GM19452 (cell line): ENCODE measurements at regions not wholly inside any gene's neighbourhood (a gene's known extent, or its start where the extent isn't known, plus 50 kb on each side); places are given as distances from the start of the nearest gene placed in this dataset.

ENCODE experiments used
- ATAC-seq: cut with Tn5 transposase; IDR thresholded peaks from one replicate; pipeline ENCODE4 v1.9.1; 2021; ENCODE audit not compliant: unreplicated experiment

DNA sequence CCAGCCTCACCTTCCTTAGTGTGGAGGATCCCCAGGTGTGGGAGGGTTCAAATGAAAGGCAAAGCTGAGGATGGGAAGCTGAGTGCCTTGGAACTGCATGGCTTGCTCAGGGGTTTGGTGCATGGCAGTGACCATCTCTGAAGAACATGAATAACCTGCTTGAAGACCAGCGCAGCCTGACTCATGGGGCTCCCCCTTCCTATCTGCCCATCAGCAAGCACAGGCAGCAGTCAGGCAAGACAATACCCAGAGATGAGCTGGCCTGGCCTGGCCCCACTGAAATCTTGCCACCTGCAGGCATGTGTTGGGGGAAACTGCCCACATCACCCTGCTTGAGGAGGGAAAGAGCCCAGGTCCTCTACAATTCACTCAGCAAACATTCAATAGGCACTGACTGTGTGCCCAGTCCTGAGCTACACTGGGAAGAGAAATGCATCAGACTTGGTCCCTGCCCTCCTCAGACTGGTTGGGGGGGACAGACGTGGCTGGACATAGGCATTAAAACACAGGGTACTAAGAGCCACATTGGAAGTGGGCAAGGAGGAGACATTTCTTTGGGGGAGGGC, 105.0 kb upstream of the ALDH1B1 start:
- no peak for ATAC-seq

DNA sequence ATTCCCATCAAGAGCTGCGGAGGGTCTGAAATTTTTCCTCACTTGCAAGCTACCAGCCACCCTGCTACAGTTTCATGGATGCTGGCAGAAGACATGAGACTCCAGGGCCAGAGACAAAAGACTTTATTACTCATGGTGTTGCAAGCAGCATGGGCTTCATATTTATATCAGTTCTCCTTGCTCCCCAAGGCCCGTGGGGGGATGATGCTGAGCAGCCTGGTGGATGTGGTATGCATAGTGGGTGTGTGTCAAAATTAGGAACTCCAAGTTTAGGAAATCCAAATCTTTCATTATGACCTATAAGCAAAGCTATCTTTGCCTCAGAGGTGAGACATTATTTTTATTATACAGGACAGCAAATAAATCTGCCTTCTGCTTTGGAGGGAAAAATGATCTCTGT, 105.7 kb upstream of the ALDH1B1 start:
- ATAC-seq: no peak

- ATAC-seq: no peak
Observed at GRCh38 chr9:38286357-38286756, 106.1 kb upstream of the ALDH1B1 start.

GRCh38 chr9:38285236-38285635, 107.3 kb upstream of the ALDH1B1 start:
- no peak for ATAC-seq

DNA sequence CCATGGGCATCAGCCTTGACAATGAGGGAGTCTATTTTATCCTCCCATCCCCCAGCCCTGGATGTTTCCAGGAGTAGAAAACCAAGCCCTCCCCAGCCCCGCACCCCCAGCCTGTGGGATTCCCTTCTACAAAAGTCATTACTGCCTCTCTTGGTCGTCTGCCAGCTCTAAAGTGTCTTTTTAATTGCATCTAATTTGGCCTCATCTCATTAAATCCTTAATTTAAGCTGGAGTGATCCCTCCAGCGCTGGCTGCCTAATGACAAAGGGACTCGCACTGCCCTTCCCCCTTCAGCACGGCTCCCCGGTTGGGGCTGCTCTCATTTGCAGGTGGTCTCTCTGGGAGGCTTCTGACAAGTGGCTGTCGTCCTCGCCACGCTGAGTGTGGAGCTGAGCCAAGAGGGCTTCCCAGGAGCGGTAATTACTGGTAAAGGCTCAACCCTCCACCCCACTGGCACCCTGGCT, 107.9 kb upstream of the ALDH1B1 start:
- ATAC-seq: no peak

DNA sequence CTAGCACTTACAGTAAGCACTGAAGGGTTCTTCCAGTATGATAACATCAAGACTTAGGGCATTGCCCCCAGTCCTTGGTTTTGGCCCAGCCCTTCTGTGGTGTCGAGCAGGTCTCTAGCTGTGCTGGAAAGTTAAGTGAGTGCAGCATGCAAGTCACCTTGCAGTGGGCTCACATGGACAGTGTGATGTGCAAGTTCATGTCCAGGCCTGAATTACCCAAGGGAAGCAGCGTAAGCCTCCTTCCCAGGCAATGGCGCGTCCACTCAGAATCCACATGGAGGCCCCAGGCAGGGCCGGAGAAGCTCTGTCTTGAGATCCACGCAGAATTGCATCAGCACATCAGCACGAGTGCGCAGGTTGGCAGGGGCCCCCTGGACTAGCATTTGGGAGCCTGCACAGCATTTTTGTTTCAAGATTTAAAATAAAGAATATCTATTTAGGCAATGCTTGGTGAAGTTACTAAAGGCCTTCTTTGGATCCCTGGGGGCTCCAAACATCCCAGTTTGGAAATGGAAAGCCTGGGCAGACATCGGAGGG, 108.4 kb upstream of the ALDH1B1 start:
- ATAC-seq: no peak

DNA sequence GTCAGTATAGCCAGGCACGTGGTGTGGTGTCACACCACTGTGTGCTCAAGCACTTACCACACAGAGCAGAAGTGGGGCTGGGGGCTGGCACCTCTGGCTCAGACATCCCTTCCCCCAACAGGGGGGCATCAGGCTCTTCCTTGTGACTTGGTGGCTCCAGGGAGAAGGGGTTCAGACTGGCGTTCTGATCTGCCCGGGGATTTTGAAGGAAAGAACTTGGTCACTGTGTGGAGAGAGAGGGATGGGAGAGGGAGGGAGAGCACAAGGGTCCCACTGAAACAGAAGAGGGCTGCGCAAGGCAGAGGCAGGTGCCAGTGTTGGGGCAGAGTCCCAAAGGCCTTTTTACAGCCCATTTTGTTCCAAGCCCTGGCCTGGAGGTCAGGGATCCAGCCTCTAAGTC, 109.7 kb upstream of the ALDH1B1 start:
- ATAC-seq: no peak

DNA sequence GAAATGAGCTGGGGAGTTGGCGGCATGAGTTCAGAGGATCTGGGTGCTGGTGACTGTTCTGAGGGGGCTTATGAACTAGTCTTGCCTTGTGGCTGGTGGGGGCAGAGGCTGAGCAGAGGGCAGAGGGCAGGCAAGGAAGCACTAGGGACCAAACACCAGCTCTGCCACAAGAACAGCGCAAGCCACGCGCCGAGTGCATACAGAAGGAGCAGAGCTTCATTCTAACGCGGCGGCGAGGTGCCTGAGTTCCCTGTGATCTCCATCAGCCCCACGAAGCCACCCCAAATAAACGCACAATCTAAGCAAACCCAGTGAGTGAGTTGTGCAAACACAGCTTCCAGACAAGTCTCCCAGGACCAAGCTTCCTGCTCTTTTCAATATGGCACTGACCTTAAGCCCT, 110.6 kb upstream of the ALDH1B1 start:
- no peak for ATAC-seq

GRCh38 chr9:38281196-38281595, 111.3 kb upstream of the ALDH1B1 start:
- ATAC-seq: no peak

- no peak for ATAC-seq
Observed at GRCh38 chr9:38280251-38280800, 112.2 kb upstream of the ALDH1B1 start.

DNA sequence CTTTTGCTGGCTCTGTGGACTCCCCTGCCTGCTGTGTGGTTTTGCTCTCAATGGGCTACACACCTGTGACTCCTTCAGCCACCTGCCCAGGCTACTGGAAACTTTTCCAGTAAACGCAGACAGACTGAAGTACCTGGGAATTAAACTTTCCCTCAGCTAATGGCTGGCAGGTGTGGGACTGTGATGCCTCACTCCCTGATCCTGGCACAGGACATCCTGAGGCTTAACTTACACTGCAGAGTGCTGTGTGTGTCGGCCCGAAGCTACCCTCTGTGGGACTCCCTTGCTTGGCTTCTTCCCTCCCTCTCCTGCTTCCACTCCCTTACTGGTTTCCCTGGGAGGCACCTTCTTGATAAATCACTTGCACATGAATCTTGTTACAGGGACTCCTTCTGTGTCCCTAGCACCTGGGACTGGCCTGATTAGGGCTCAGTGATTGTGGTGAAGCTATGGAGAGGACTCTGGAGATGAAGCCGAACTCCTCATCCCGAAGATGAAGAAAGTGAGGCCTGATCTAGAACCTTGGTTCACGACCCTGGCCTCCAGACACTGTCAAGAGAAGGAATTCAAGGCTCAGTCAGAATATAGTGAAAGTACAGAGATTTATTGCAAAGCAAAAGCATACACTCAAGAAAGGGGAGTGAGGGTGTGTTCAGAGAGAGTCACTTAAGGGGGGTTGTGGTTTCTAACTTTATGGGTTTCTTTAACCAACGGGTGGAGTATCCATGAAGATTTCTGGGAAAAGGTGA, 113.4 kb upstream of the ALDH1B1 start:
- ATAC-seq: no peak

DNA sequence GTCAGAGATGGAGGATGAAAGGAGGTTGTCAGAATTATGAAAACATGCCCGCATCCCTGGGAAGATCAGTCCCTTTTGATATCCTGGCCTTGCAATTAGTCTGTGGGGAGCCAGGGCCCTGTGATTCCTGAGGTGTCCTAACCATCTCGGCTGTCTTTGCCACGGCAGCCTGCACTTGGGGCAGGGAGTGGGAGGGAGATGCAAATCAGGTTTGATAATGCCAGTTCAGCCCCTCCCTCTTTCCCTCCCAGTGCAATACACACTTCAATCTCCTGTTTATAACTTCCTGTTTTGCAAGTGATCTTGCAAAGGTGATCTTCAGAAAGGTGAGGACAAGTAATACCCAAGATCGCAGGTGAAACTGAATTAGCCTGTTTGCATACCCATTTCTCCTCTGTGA, 114.0 kb upstream of the ALDH1B1 start:
- ATAC-seq: no peak

DNA sequence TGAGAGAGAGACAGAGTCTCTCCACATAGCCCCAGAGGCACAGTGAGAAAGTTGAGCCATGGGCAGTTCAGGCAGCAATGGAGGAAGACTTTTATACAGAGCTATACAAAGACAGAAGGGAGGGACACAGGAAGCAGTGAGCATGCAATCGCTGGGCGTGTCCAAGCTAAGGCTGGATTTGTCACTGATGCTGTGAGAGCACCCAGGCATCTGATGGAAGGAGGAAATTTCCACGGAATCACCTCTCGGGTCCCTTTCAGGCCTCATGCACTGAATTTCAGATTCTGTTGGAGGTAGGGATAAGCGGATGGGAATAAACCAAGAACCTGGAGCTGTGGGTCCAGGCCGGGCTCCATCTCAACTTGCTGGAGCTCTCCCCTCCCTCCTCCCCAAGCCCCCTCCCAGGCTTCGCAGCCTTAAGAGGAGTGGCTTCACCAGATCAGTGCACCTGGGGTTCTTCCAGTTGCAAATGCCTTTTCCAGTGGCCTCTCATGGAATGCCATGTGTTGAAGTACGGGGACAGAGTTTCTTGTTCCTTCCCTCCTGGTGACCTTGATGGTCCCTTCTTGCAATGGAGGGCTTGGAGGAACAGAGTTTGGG, 114.8 kb upstream of the ALDH1B1 start:
- no peak for ATAC-seq

GRCh38 chr9:38276771-38277439, 115.6 kb upstream of the ALDH1B1 start:
- ATAC-seq: no peak

DNA sequence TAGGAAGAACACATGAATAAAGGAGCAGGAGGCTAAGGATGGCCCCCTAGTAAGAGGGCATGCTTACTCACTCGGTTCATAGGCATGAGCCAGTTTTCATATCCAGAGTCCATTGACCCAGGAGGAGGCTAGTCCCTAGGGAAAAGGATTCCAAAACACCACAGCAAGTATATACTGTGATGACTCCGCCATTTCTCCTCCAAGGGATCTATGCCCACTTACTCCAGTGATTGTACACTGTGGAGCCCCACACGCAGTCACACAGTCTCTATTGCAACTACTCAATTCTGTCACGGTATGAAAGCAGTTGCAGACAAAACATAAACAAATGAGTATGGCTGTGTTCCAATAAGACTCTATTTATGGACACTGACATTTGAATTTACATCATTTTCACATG, 117.7 kb upstream of the ALDH1B1 start:
- no peak for ATAC-seq

DNA sequence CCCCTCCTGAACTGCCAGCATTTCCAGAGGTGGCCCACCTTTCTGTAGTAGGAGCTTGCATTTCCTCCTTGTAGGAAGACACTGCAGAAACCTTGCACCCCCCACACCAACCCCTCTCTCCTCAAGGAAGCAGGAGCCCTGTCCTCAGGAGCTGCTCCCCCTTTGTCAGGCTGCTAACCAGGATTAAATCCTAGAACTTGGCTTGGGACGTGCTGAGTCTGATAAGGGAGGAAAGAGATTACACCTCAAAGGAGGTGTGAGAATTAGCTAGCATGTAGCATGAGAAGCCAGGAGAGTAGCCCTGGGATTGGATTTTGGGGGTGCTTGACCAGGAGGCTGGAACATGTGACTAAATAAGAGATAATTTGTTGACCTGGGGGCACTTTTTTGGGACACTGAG, 119.8 kb upstream of the ALDH1B1 start:
- no peak for ATAC-seq

DNA sequence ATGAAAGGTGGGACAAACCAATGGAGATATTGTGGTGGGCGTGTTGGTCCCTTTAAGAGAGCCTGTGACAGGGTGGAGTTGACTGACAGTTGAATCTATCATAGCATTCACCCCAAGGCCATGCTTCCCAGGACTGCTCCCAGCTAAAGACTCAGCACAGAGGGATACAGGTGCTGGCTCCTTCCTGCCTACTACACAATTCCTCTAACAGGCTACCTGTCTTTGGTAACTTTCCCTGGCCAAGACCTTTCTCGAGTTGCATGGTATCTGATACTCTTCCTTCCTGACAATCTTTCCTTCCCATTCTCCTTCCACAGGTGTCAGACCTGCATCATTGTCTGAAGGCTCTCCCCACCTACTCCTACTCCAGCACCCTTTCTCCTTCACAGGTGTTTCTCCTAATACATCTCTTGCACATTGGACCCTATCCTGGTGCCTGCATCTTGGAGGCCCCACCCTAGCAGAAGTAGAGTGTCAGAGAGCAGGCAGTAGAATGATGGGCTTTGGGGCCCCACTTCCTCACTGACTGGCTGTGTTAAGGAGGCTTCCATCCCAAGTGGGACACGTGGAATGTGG, 120.7 kb upstream of the ALDH1B1 start:
- no peak for ATAC-seq

DNA sequence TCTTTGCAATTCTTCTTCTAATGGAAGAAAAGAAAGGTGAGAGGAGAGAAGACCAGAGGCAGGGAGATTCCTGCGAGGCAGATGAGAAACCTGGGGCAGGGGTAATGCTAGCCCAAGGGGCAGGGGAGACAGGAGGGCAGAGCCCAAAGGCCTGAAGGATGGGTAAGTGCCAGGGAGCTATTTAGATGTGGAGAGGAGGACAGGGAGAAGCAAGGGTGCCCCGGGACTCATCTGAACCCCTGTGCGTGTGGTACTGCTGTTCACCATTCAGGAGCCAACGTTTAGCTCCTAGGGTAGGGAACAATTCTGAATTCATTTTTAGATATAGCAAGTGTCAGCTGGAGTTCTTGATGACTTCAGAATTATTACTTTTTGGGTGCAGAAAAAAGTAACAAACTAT, 122.7 kb upstream of the ALDH1B1 start:
- no peak for ATAC-seq

GRCh38 chr9:38263532-38263931, 129.0 kb upstream of the ALDH1B1 start:
- ATAC-seq: no peak

- no peak for ATAC-seq
Observed at GRCh38 chr9:38259519-38260218, 132.8 kb upstream of the ALDH1B1 start.
